GM12875 (cell line): ENCODE measurements at regions not wholly inside any gene's neighbourhood (a gene's known extent, or its start where the extent isn't known, plus 50 kb on each side); places are given as distances from the start of the nearest gene placed in this dataset.

Experiments
- H3K4me3 ChIP-seq: one replicate; pipeline ENCODE4 v1.5.1; 2011; ENCODE audit warnings: low read depth, low read length, control low read depth
- TF ChIP-seq, protein P1 (sequence below): IDR thresholded peaks from 2 replicates; pipeline ENCODE4 v1.5.1; 2011; ENCODE audit warnings: low read depth, mild to moderate bottlenecking, control low read depth, inconsistent platforms, low read length, moderate library complexity, borderline replicate concordance; ENCODE audit not compliant: insufficient read depth

DNA sequence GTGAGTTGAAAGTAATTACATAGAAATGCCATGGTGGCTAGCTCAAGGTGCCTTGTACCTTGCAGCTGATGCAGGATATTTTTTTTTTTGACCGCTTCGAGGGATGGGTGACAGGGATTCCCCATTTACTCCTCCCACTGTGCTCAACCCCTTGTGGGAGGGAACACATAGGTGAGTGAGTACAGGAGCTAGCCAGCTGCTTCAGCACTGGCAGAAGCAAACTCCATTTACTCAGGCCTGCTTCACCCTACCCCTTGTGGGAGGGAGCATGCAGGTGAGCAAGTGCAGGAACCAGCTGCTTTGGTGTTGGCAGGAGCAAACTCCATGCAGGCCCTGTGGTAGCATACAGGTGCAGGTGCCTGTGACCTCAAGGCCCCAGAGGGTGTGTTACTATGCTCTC, 330.1 kb downstream of the TDRD3 start:
- TF ChIP-seq, protein P1, sequence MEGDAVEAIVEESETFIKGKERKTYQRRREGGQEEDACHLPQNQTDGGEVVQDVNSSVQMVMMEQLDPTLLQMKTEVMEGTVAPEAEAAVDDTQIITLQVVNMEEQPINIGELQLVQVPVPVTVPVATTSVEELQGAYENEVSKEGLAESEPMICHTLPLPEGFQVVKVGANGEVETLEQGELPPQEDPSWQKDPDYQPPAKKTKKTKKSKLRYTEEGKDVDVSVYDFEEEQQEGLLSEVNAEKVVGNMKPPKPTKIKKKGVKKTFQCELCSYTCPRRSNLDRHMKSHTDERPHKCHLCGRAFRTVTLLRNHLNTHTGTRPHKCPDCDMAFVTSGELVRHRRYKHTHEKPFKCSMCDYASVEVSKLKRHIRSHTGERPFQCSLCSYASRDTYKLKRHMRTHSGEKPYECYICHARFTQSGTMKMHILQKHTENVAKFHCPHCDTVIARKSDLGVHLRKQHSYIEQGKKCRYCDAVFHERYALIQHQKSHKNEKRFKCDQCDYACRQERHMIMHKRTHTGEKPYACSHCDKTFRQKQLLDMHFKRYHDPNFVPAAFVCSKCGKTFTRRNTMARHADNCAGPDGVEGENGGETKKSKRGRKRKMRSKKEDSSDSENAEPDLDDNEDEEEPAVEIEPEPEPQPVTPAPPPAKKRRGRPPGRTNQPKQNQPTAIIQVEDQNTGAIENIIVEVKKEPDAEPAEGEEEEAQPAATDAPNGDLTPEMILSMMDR = no peak
- H3K4me3 ChIP-seq = no peak overlapping the region

DNA sequence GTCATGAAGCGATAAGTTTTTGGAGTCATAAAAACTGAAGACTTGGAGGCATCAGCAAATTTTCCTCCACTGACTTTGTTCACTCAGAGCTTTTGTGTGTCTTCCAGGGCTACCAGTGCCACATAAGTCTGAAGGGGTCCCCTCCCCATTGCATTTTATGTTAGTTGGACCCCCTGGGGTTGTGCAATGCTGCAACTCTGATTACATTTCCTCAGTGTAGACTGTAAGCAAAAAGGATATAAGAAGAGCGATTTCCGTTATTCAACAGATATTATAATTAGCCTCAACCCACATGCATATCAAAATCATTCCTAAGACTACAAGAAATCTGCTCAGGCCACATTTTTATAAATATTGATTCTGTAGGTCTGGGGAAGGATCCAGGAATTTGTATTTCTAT, 324.0 kb downstream of the TDRD3 start:
- H3K4me3 ChIP-seq = no peak overlapping the region
- TF ChIP-seq, protein P1 = no peak

DNA sequence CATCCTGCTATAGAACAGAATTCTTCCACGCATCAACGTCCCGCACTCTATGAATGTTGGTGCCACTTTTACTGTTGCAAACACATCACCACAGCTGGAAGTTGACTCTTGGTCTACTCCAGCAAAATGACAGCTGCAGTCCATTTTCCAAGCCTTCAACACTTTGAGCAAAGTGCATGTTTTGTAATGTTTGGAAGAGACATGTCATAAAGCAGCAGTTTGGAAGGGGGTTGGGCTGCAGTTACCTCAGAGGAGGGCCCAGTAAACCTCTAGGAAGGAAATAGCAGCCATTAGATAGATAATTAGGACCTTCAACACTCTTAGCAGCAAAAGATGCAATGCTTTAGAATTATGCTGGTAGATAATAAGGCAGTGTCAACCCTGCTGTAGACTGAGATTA, 323.6 kb downstream of the TDRD3 start:
- TF ChIP-seq, protein P1 = no peak
- H3K4me3 ChIP-seq = no peak overlapping the region

DNA sequence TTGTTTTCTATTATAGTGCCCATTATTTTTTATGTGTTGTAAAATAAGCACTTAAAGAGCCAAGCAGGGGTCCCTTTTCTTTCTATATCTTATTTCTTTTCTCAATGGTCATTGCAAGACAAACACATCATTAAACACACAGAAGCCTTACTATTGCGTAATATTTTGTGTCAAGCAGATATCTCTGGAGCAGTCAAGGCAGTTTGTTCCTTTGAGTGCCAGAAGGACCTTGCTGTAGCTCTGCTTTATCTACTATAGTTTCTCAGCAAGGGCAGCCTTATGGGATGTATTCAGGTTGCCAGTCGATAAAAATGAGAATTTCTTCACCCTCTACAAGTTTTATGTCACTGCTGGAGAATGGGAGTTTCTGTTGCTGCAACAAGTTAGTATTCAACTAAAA, 319.3 kb downstream of the TDRD3 start:
- TF ChIP-seq, protein P1 = no peak
- H3K4me3 ChIP-seq = no peak overlapping the region

DNA sequence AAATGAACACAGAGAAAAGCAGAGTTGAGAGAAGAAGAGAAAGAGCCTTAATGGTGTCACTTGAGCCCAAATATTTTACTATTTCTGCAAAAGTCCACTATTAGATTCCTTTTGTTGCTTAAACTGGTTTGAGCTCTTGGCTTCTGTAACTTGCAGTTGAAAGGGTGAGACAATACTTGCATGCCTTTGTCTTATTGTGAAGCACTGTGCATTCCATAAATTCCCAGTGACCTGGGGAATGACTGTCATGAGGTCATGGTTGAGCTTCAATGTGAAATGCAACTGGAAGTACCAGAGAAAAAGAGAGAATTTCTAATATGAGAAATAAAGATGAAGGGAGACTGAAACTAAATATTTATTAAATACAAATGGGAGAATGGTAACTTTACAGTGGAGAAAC, 310.9 kb downstream of the TDRD3 start:
- TF ChIP-seq, protein P1 = no peak

DNA sequence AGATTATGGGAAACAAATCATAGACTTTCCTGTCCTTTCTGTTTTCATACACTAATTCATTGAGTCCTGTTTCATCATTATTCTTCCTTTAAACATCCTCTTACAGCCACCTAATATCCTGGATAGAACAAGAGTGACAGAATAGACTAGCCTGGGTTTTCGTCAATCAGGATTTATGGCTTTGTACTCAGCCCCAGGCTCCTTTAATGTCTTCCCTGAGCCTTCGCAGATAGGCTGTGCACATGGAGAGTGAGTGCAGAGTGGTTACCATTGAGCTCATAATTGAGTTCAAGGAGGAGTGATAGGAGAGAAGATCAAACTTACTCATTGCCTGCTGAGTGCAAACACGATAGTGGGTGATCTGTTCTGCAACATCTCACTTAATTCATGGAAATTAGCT, 304.9 kb downstream of the TDRD3 start:
- TF ChIP-seq, protein P1 = no peak

More for the DNA sequence above, 310.9 kb downstream of the TDRD3 start:
- H3K4me3 ChIP-seq = no peak overlapping the region

DNA sequence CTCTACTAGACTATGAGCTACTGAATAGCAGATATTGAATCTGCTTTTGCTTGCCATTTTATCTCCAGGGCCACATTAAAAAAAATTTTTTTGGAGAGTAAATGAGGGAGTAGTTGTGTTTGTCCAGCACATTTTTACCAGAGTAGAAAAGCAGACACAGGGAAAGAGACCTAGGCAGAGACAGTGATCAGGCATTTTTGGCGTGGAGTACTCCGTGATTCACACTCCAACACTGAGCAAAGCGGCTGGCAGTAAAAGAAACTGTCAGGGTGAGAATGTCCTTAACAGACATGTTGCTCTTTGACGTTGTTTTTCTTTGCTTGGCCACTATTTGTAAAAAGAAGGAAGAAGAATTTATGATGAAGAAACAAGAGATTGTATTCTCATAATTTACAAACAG, 304.0 kb downstream of the TDRD3 start:
- no peak overlapping the region for H3K4me3 ChIP-seq
- TF ChIP-seq, protein P1 = no peak

More for the DNA sequence above, 304.9 kb downstream of the TDRD3 start:
- no peak overlapping the region for H3K4me3 ChIP-seq
